CD4-positive, alpha-beta T cell treated with Interleukin-21 for 1 hour (primary cell): ENCODE measurements at regions not wholly inside any gene's neighbourhood (a gene's known extent, or its start where the extent isn't known, plus 50 kb on each side); places are given as distances from the start of the nearest gene placed in this dataset.

Experiments used
- DNase-seq: peaks from one replicate; pipeline ENCODE4 v3.0.0-alpha.2; 2020

GRCh38 chr4:3853388-3854035 is 87.3 kb downstream of the ADRA2C start:
- no peak for DNase-seq

- DNase-seq, result no peak
These were observed 88.5 kb downstream of the ADRA2C start for GRCh38 chr4:3854661-3855060.

- no peak for DNase-seq
These were observed 89.5 kb downstream of the ADRA2C start for GRCh38 chr4:3855646-3856045.

GRCh38 chr4:3856604-3857204 is 90.5 kb downstream of the ADRA2C start:
- no peak for DNase-seq

- no peak for DNase-seq
These were observed 91.2 kb downstream of the ADRA2C start for GRCh38 chr4:3857269-3857926.

GRCh38 chr4:3858046-3858730 is 92.0 kb downstream of the ADRA2C start:
- no peak for DNase-seq

GRCh38 chr4:3858765-3859388 is 92.7 kb downstream of the ADRA2C start:
- no peak for DNase-seq

GRCh38 chr4:3859571-3859970 is 93.4 kb downstream of the ADRA2C start:
- DNase-seq, result no peak

- DNase-seq, result no peak
These were observed 94.1 kb downstream of the ADRA2C start for GRCh38 chr4:3860061-3860912.

- no peak for DNase-seq
These were observed 94.9 kb downstream of the ADRA2C start for GRCh38 chr4:3860913-3861636.

GRCh38 chr4:3861720-3862639 is 95.8 kb downstream of the ADRA2C start:
- DNase-seq, result no peak

- DNase-seq, result no peak
These were observed 96.6 kb downstream of the ADRA2C start for GRCh38 chr4:3862640-3863420.

- DNase-seq, result no peak
These were observed 97.9 kb downstream of the ADRA2C start for GRCh38 chr4:3863841-3864741.

GRCh38 chr4:3864742-3865721 is 98.8 kb downstream of the ADRA2C start:
- no peak for DNase-seq

- no peak for DNase-seq
These were observed 100.0 kb downstream of the ADRA2C start for GRCh38 chr4:3865986-3866812.

- DNase-seq, result no peak
These were observed 100.6 kb downstream of the ADRA2C start for GRCh38 chr4:3866813-3867129.
